Endothelial cell of umbilical vein (primary cell): ENCODE measurements at regions not wholly inside any gene's neighbourhood (a gene's known extent, or its start where the extent isn't known, plus 50 kb on each side); places are given as distances from the start of the nearest gene placed in this dataset.

Experiments used
- BruUV-seq: library from RNA; stranded (reverse); fragments of 400-500 nt; replicated peaks from 2 replicates; lab custom pipeline; 2021; lab: Mats Ljungman, UMichigan
- CTCF ChIA-PET: fragments of 300-600, 350-600 bp; sonication (Branson Sonifier 250); formaldehyde crosslinking; loops from one replicate; lab custom pipeline; 2021; ENCODE audit warnings: antibody characterized with exemption, inconsistent platforms; lab: Charles Lee
- POLR2A ChIA-PET: fragments of 300-600, 350-600 bp; sonication (Branson Sonifier 250); formaldehyde crosslinking; loops from one replicate; lab custom pipeline; 2021; ENCODE audit warnings: antibody characterized with exemption, inconsistent platforms; lab: Charles Lee
- DNase-seq: peaks from one replicate; pipeline ENCODE4 v3.0.0-alpha.2; 2011; ENCODE audit warnings: low read depth, low spot score
- FAIRE-seq: peaks from 2 replicates; lab custom pipeline; 2011; peaks lifted over from hg19 to GRCh38; lab: Jason Lieb, UNC
- H2AFZ ChIP-seq: 2 replicates; pipeline ENCODE4 v1.6.0; 2012; ENCODE audit warnings: low read depth, low read length, control low read depth, inconsistent platforms
- H3K27ac ChIP-seq: 2 replicates; pipeline ENCODE4 v1.5.1; 2011; ENCODE audit warnings: low read depth, mild to moderate bottlenecking, control low read depth, low read length, moderate library complexity; ENCODE audit not compliant: insufficient read depth
- H3K27me3 ChIP-seq, 2 experiments: 2 replicates each; pipeline versions ENCODE4 v1.6.0 to v1.6.1; 2011; ENCODE audit warnings: low read length in 2 of 2, mixed read lengths in 1 of 2; ENCODE audit not compliant: control insufficient read depth in 2 of 2, insufficient read depth in 2 of 2
- H3K36me3 ChIP-seq, 2 experiments: 2 replicates in 1 of 2; 3 replicates in 1 of 2; pipeline ENCODE4 v1.5.1; 2011; ENCODE audit warnings: low read length in 2 of 2, mild to moderate bottlenecking in 1 of 2, moderate library complexity in 1 of 2; ENCODE audit not compliant: control insufficient read depth in 2 of 2, insufficient read depth in 2 of 2; ENCODE audit errors: extremely low read depth in 1 of 2
- H3K4me1 ChIP-seq: 3 replicates; pipeline ENCODE4 v1.5.1; 2011; ENCODE audit warnings: mild to moderate bottlenecking, low read length; ENCODE audit not compliant: control insufficient read depth, insufficient read depth; ENCODE audit errors: extremely low read depth
- H3K4me2 ChIP-seq: 2 replicates; pipeline ENCODE4 v1.6.1; 2011; ENCODE audit warnings: low read length, control low read depth, mixed read lengths; ENCODE audit not compliant: insufficient read depth
- H3K4me3 ChIP-seq, 3 experiments: fragments of 200-600 bp in 1 of 3; sonication (generic), shearing (Covaris generic) in 1 of 3; replicated peaks in 1 of 3; 2 replicates each; pipeline ENCODE4 v1.5.1; 2011 to 2016; ENCODE audit warnings: control low read depth in 3 of 3, low read length in 3 of 3, mild to moderate bottlenecking in 2 of 3, inconsistent platforms in 1 of 3, low read depth in 1 of 3, moderate library complexity in 1 of 3; ENCODE audit not compliant: insufficient read depth in 1 of 3
- H3K79me2 ChIP-seq: 2 replicates; pipeline ENCODE4 v1.6.0; 2012; ENCODE audit warnings: low read length, inconsistent platforms; ENCODE audit not compliant: control insufficient read depth, insufficient read depth
- H3K9ac ChIP-seq: replicated peaks from 2 replicates; pipeline ENCODE3; 2011; ENCODE audit warnings: low read length, control low read depth; ENCODE audit not compliant: insufficient read depth; ENCODE audit errors: extremely low read depth
- H3K9me1 ChIP-seq: replicated peaks from 3 replicates; pipeline ENCODE4 v1.6.0; 2011; ENCODE audit warnings: mild to moderate bottlenecking, low read length; ENCODE audit not compliant: control insufficient read depth, insufficient read depth; ENCODE audit errors: extremely low read depth
- H3K9me3 ChIP-seq: replicated peaks from 2 replicates; pipeline ENCODE4 v1.5.1; 2012; ENCODE audit warnings: low read length, inconsistent platforms; ENCODE audit not compliant: control insufficient read depth, insufficient read depth
- H4K20me1 ChIP-seq: replicated peaks from 2 replicates; pipeline ENCODE3; 2011; ENCODE audit warnings: mild to moderate bottlenecking, low read length; ENCODE audit not compliant: control insufficient read depth, insufficient read depth; ENCODE audit errors: extremely low read depth
- CTCF ChIP-seq, 2 donors: IDR thresholded peaks; 1 replicate in 1 of 2; 2 replicates in 1 of 2; pipeline ENCODE4 v1.5.1; 2011; ENCODE audit warnings: low read length in 2 of 2, mild to moderate bottlenecking in 2 of 2, moderate library complexity in 2 of 2, control low read depth in 1 of 2, inconsistent platforms in 1 of 2, low read depth in 1 of 2; ENCODE audit not compliant: insufficient read depth in 1 of 2; ENCODE audit errors: extremely low read depth in 1 of 2
- EZH2 ChIP-seq: IDR thresholded peaks from 2 replicates; pipeline ENCODE4 v1.6.1; 2012; ENCODE audit warnings: borderline replicate concordance, low read depth, mild to moderate bottlenecking, moderate library complexity, low read length, inconsistent platforms; ENCODE audit not compliant: severe bottlenecking
- FOS ChIP-seq: IDR thresholded peaks from 2 replicates; pipeline ENCODE4 v1.6.1; 2011; ENCODE audit warnings: mild to moderate bottlenecking, low read length, moderate library complexity, borderline replicate concordance; ENCODE audit not compliant: insufficient read depth
- GATA2 ChIP-seq: IDR thresholded peaks from 2 replicates; pipeline ENCODE4 v1.7.0; 2011; ENCODE audit warnings: low read depth, mild to moderate bottlenecking, moderate library complexity, mixed read lengths, low read length; ENCODE audit not compliant: insufficient read length, insufficient read depth
- JUN ChIP-seq: IDR thresholded peaks from 2 replicates; pipeline ENCODE4 v1.6.1; 2011; ENCODE audit warnings: borderline replicate concordance, low read depth; ENCODE audit not compliant: insufficient read length, insufficient read depth
- MAX ChIP-seq: IDR thresholded peaks from 2 replicates; pipeline ENCODE4 v1.6.1; 2011; ENCODE audit not compliant: insufficient read depth, insufficient read length
- MYC ChIP-seq: IDR thresholded peaks from one replicate; pipeline ENCODE4 v1.6.1; 2011; ENCODE audit warnings: mild to moderate bottlenecking, low read depth, low read length
- POLR2A ChIP-seq: IDR thresholded peaks from 2 replicates; pipeline ENCODE4 v1.6.1; 2012; ENCODE audit warnings: low read depth, mild to moderate bottlenecking, control low read depth, low read length
- POLR2AphosphoS5 ChIP-seq: IDR thresholded peaks from 2 replicates; pipeline ENCODE4 v1.6.1; 2012; ENCODE audit warnings: low read depth, mild to moderate bottlenecking, control low read depth, low read length, moderate library complexity; ENCODE audit not compliant: insufficient read depth
- dilution Hi-C: fragments of 300-500 bp; cut with MboI; formaldehyde crosslinking; loops from one replicate; pipeline ENCODE4 v1.15.0; 2019; ENCODE audit warnings: low sequenced_read_pairs; ENCODE audit not compliant: extremely low pct_ligation_motif_present
- intact Hi-C: fragments of 100-400 bp; cut with micrococcal nuclease; formaldehyde crosslinking; loops from one replicate; pipeline ENCODE4 v1.10.0; 2022

DNA sequence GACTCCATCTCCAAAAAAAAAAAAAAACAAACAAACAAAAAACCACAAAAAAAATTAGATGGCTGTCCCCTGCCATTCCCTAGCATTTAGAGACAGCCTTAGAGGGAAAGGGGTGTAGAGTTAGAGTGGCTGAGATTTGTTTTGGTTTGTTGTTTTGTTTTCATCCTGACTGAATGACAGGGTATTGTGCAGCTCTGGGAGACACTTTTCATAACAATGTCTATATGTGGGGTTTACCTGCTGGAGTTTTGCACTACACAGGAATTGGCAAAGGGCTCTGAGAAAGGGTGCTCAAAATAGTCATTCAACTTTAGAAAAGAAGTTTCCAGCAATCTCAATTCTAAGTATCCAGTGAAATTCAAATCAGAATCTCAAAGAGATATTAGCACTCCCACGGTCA, 732.5 kb upstream of the CHAC2 start:
- ChIA-PET CTCF (no interaction called here), POLR2A (no interaction called here)
- Histone ChIP-seq H2AFZ (no peak overlapping the region), H3K4me1 (no peaks in the 10 kb centered on the region), H3K9ac (no peak overlapping the region), H3K4me2 (no peak overlapping the region), H3K27ac (no peak overlapping the region), H4K20me1 (no peaks in the 10 kb centered on the region), H3K9me3 (no peaks in the 10 kb centered on the region), H3K4me3 (no peak overlapping the region), H3K27me3 (no peaks in the 10 kb centered on the region), H3K9me1 (no peaks in the 10 kb centered on the region), H3K36me3 (no peaks in the 10 kb centered on the region), H3K79me2 (no peaks in the 10 kb centered on the region)
- dilution Hi-C loops (no loop called here), intact Hi-C loops (no loop called here)
- no TSS peak for BruUV-seq
- TF ChIP-seq CTCF (IDR thresholded peaks at IDR 0.05; ENCODE audit: extremely low read depth in 1 of 2, insufficient read depth in 1 of 2, low read depth in 1 of 2, low read length in 2 of 2): no peak
- no peak for TF ChIP-seq POLR2AphosphoS5
- TF ChIP-seq MAX: no peak
- no peak for TF ChIP-seq FOS
- FAIRE-seq (no peak), DNase-seq (no peak)

DNA sequence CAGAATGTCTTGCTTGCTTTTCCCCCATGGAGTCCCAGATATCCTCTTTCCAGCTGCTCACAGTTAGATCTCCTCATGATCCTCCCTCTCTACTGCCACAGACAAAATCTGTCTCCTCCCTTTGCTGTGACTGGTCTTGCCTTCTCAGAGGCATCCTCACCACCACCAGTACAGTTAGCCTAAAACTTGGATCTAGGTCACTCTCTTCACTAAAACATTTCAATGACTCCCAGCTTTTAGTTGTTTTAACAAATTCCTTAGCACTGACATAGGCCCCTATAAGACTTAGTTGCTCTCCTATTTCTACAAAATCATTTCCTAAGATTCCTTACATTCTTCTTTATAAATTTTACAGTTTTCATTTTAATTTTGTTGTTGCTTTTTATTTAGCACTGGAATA, 734.2 kb upstream of the CHAC2 start:
- Histone ChIP-seq H3K27me3 (no peaks in the 10 kb centered on the region), H3K9me3 (no peaks in the 10 kb centered on the region), H3K36me3 (no peaks in the 10 kb centered on the region), H3K9me1 (no peaks in the 10 kb centered on the region), H3K4me1 (no peaks in the 10 kb centered on the region), H3K79me2 (no peaks in the 10 kb centered on the region), H3K4me2 (no peak overlapping the region), H3K27ac (no peak overlapping the region), H2AFZ (no peak overlapping the region), H3K4me3 (no peak overlapping the region), H3K9ac (no peak overlapping the region), H4K20me1 (no peaks in the 10 kb centered on the region)
- intact Hi-C loops: no loop called here
- POLR2A ChIA-PET: no interaction called here
- CTCF ChIA-PET: no interaction called here
- FAIRE-seq: no peak
- TF ChIP-seq POLR2AphosphoS5 (no peak), MAX (no peak), FOS (no peak), EZH2 (no peak), MYC (no peak), JUN (no peak), GATA2 (no peak), POLR2A (no peak), CTCF (IDR thresholded peaks at IDR 0.05; ENCODE audit: extremely low read depth in 1 of 2, insufficient read depth in 1 of 2, low read depth in 1 of 2, low read length in 2 of 2) (no peak)
- no TSS peak for BruUV-seq
- no peak for DNase-seq
- dilution Hi-C loops: no loop called here
